MM.1S (cell line): ENCODE measurements at regions not wholly inside any gene's neighbourhood (a gene's known extent, or its start where the extent isn't known, plus 50 kb on each side); places are given as distances from the start of the nearest gene placed in this dataset.

Source experiments
- EZH2 ChIP-seq: fragments of 300-600 bp; sonication (generic); optimal IDR thresholded peaks from 2 replicates; pipeline ENCODE3; 2017; ENCODE audit warnings: low read depth, mild to moderate bottlenecking, antibody characterized with exemption, low read length, mixed read lengths
- EZH2phosphoT487 ChIP-seq: fragments of 300-600 bp; sonication (generic); IDR thresholded peaks from 2 replicates; pipeline ENCODE4 v1.6.1; 2018; ENCODE audit warnings: antibody characterized with exemption, low read length
- TF ChIP-seq, protein P1 (sequence below): fragments of 300-600 bp; sonication (generic); IDR thresholded peaks from 2 replicates; pipeline ENCODE4 v1.5.1; 2016; ENCODE audit warnings: antibody characterized with exemption, low read length, mixed read lengths

DNA sequence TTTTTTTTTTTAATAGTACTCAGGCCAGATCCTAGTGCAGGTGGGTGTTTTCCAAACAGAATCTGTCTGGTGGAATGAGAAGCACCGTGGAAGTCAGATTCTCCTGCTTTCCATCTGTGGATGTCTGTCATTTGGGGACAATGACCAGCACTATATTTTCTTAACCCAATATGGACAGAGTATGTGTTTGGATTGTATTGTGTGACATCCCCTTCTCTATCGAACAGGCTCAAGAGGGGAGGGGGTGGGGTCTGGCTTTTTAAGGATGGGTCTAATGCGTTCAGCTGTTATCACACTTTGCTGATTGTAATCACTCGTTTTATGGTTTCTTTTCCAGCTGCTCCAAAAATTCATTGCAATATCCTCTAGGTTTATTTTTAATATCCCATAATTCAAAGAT is 197.5 kb upstream of the CEP162 start:
- TF ChIP-seq EZH2phosphoT487 (no peak), EZH2 (no peak)
- TF ChIP-seq, protein P1, sequence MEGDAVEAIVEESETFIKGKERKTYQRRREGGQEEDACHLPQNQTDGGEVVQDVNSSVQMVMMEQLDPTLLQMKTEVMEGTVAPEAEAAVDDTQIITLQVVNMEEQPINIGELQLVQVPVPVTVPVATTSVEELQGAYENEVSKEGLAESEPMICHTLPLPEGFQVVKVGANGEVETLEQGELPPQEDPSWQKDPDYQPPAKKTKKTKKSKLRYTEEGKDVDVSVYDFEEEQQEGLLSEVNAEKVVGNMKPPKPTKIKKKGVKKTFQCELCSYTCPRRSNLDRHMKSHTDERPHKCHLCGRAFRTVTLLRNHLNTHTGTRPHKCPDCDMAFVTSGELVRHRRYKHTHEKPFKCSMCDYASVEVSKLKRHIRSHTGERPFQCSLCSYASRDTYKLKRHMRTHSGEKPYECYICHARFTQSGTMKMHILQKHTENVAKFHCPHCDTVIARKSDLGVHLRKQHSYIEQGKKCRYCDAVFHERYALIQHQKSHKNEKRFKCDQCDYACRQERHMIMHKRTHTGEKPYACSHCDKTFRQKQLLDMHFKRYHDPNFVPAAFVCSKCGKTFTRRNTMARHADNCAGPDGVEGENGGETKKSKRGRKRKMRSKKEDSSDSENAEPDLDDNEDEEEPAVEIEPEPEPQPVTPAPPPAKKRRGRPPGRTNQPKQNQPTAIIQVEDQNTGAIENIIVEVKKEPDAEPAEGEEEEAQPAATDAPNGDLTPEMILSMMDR, result no peak
